ENCODE measurements at regions not wholly inside any gene's neighbourhood (a gene's known extent, or its start where the extent isn't known, plus 50 kb on each side); places are given as distances from the start of the nearest gene placed in this dataset.

GRCh38 chr15:39153716-39154115, 427.2 kb upstream of the THBS1 start:
- DNase-seq (ENCODE audit: low spot score), result no peak

- DNase-seq (ENCODE audit: low spot score), result no peak
Measured at GRCh38 chr15:39154227-39154638, 426.6 kb upstream of the THBS1 start.

DNA sequence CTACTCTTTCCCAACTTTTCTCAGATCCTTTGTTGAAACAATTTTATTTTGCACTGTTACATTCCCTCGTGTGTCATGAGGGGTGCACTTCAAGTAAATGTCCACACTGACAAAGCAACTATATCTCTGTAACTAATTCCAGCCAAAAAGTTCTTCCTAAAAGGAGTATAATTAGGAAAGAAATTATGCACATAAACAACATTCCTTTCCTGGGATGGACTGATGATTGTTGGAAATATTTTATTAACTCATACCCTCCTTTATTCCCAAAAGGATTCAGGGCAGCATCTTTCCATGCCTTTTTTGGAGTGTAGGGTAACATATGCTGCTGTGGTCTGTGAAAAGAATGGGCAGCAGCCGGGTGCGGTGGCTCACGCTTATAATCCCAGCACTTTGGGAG, 426.1 kb upstream of the THBS1 start:
- no peak for DNase-seq (ENCODE audit: low spot score)

- DNase-seq (ENCODE audit: low spot score), result no peak
Measured at GRCh38 chr15:39156166-39156565, 424.7 kb upstream of the THBS1 start.

GRCh38 chr15:39156646-39157250, 424.1 kb upstream of the THBS1 start:
- no peak for DNase-seq (ENCODE audit: low spot score)

DNA sequence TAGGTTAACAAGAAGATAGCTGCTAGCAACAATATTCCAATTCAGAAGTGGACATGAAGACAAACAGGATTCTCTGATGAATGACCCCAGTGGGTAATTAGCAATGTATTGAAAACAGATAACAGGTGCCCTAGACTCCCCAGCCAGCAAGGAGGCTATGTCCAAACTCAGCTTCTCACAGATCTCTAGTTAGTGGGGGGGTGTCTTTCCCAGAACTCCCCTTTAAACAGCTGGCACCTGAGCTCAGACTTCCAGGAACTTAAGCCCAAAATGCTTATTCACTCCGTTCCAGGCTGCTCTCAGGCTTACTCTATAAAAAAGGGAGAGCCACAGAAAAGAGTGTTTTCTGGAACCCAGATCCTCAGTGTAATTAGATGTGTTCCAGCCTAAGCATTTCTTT, 423.0 kb upstream of the THBS1 start:
- DNase-seq (ENCODE audit: low spot score), result no peak

GRCh38 chr15:39159833-39160232, 421.0 kb upstream of the THBS1 start:
- no peak for DNase-seq (ENCODE audit: low spot score)

DNA sequence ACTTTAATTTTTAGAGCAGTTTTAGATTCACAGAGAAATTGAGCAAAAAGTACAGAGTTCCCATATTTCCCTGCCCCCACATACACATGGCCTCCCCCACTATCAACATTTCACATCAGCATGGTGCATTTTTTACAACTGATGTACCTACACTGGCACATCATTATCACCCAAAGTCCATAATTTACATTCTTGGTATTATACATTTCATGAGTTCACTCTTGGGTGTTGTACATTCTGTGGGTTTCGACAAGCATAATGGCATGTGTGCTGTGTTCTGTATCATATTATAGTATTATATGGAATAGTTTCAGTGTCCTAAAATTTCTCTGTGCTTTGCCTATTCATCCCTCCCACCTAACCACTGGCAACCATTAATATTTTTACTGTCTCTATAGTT, 419.8 kb upstream of the THBS1 start:
- no peak for DNase-seq (ENCODE audit: low spot score)

- no peak for DNase-seq (ENCODE audit: low spot score)
Measured at GRCh38 chr15:39165020-39165706, 415.7 kb upstream of the THBS1 start.

DNA sequence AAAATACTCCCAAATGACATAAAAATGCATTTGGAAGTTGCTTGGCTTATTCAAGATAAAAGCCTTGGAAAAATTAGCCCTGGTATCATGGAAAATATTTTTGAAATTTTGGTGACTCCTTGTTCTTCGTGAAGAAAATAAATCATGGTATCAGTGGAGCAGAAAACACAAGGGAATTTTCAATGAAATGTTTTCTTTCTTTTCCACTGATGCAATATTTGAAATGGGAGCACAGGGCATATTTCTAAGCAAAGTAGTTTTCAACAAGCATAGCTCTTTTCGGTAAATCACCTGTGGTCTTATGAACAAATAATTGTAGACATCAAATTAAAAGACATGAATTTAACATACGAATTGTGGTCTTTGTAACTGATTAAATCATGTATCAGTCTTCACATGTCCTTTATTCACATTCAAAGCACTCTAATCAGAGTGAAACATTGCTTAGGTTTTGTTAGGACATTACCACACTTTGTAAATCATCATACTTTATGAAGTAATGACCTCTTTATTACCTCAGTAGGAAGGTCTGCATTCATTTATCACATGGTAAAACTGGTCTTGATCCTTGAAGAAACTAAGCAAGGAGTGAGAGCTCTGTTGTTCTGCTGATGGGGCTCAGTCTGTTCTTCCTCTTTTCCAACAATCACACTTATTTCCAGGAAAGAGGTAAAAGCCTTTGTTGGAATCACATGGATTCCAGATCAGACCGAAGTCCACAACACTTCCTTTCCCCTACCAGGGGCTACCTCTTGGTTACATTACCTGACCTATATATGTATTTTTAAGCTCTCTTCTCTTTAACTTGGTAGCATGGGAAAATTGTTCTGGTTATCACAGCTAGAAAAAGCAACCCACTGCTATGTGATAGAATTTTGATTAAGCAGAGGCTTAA, 413.5 kb upstream of the THBS1 start:
- no peak for DNase-seq (ENCODE audit: low spot score)

- DNase-seq (ENCODE audit: low spot score), result no peak
Measured at GRCh38 chr15:39171944-39172368, 408.9 kb upstream of the THBS1 start.

DNA sequence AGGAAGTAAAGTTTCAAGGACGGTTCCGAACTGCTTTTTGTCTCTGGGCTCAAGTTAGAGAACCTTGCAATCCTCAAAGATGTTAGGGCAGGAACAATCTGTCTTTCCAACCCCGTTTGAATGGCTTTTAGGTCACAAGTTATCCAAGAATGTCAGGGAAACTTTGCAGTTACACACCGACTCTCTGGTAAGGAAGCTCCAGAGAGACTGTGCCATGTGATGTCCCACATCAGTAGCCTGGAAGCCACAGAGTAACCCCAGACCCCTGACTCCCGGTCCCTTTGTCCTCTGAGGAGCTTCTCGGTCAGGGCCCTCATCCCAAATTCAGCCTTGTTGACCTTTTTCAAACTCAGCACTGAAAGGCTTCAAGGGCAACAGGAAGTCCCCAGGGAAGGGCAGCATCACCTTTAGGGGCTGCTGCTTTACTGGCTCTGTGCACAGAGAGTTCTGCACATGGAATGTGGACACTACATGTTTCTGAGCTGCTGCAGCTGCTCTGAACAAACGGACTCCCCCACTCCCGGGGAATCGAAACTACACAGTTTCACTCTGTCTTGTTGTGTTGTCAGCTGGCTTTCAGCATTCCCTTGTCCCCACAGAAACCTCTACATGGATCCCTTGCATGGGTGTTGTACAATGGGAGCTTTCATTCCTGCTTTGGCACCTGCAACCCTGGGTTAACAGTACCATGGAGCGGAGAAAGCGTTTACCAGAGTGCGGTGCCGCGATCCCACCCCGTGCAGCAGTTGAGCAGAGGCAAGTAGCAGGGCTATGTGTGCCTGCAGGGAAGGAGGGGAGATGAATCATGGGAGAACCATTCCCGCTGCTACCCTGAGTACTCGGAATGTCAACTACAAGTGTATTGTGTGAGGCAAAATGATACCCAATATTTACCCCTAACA, 408.2 kb upstream of the THBS1 start:
- no peak for DNase-seq (ENCODE audit: low spot score)

- no peak for DNase-seq (ENCODE audit: low spot score)
Measured at GRCh38 chr15:39173426-39173825, 407.5 kb upstream of the THBS1 start.

DNA sequence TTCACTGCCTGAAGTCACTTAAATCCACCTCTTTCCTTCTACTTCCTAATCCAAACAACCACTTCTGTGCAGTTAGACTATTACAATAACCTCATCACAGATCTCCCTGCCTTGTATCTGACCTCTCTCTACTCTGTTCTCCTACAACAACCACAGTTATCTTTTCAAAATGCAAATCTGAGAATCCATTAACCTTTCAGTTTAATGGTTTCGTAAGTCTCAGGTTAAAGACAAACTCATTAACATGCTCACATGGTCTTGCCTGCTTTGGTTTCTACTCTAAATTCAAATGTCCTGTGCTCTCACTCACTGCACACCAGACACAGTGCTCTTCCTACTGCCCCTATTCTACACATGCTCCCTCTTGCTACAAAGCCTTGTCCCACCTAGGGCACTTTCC, 406.5 kb upstream of the THBS1 start:
- DNase-seq (ENCODE audit: low spot score), result no peak

GRCh38 chr15:39176030-39176429, 404.8 kb upstream of the THBS1 start:
- no peak for DNase-seq (ENCODE audit: low spot score)

DNA sequence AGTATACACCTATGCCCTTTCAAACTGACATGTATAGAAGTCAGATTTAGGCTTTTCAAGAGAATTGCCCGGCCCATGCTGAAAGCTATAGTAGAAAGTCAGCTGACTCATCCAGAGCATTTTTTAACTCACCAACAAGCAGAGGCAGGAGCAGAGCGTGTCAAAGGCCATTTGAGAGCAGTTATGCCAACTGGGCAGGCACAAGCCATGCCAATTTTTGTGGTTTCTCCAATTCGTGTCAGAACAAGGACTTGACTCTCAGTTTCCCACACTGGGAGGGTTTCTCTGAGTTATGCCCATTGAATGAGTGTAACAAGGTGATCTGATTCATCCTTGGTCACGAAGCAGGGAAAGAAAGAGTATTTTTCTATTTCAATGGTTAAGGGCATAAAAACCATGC, 403.3 kb upstream of the THBS1 start:
- DNase-seq (ENCODE audit: low spot score), result no peak

DNA sequence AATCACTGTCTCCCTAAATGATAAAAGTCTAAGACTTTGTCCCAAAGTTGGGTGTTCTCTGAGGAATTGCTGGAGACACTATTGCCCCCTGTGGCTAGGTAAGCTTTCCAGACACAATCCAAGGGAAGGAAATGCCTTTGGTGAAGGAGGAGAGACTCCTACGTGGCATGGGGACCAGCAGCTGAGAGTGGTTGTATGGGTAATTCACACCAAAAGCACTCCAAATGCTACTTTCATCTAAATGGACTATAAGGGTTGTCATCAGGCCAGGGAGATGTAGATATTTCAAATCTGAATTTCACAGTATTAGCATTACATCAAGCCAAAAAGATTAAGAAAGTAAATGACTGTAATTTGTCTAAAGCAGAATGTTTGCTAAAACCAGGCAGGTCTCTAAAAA, 400.8 kb upstream of the THBS1 start:
- no peak for DNase-seq (ENCODE audit: low spot score)

DNA sequence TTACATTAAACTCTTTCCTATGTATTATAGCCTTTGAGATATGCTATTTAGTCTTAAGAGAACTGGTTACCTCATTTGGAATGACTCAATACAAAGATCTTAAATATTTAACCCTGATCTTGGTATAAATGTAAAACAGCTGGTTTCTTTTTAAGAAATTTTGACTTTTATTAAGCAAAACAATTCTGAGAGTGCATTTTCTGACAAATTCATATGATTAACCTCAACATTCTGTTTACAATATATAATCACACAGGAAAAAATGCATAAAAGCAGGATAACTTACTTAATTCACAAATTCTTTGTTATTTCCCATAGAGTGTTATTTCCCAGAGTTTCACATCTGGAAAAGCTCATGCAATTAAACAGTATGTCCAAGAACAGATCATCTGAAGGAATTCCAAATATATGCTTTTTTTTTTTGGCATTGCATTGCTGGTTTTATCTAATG, 400.4 kb upstream of the THBS1 start:
- DNase-seq (ENCODE audit: low spot score), result no peak

DNA sequence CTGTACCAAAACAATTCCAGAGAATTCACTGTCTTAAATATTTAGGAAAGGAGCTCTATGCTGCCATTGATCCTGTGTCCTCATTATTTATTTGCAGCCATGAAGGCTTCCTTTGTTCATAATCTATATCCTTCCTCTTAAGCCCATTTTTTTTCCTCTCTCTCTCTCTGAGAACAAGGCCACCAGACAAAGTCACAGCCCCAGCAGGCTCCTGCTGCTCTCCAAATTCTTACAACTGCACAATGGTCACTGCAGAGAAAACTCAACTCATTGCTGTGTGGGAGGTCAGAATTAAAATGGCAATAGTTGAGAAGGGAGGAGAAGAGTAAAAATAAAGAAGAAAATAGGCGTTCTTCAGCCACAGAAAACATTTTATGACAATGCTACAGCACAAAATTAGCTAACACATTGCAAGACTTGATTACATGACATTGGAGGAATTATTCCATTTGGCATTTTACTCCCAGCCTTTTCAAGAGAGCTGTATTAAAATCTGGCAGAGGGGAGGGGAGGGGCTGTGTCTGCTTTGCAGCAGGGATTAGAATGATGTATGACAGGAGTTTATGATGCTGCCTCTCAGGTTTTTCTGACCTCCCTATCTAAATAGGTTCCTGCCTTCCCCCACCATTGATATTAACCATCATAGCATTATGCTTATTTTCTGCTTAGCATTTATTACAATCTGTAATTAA, 399.7 kb upstream of the THBS1 start:
- no peak for DNase-seq (ENCODE audit: low spot score)

- no peak for DNase-seq (ENCODE audit: low spot score)
Measured at GRCh38 chr15:39181940-39182339, 398.9 kb upstream of the THBS1 start.

GRCh38 chr15:39183164-39183881, 397.6 kb upstream of the THBS1 start:
- DNase-seq (ENCODE audit: low spot score), result no peak
